ENCODE measurements at regions not wholly inside any gene's neighbourhood (a gene's known extent, or its start where the extent isn't known, plus 50 kb on each side); places are given as distances from the start of the nearest gene placed in this dataset.

DNA sequence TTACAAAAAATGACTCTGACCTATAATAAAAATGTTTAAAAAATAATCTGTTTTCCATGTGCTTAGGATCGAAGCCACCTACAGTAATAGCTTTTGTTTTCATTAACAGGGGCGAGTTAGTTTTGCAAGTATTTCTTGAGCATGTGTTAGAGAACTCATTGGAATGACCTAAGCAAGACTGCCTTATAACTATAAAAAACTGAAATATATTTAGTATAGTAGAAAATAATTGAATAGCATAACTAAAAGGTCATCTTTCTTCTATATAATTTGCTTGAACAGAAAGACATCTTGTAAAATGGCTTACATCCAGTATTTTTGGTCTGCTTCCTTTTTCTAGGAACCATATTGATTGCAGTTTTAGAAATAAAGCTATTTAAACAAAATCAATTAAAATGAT lies 241.5 kb upstream of the NRIP1 start (continued):
- TF ChIP-seq CTCF (conservative IDR thresholded peaks at IDR 0.05; ENCODE audit: low read depth in 2 of 2), result no peak
- no peak for TF ChIP-seq REST (IDR thresholded peaks at IDR 0.05; ENCODE audit: unreplicated experiment)

GRCh38 chr21:15308333-15308732 lies 243.5 kb upstream of the NRIP1 start:
- Mint-ChIP-seq H3K4me1 (peaks cover 2% of the 10 kb centered on the region; the same call in 2 of the 3 replicates), H3K4me3 (no peak overlapping the region), H3K27ac (no peak overlapping the region), H3K27me3 (ENCODE audit: insufficient read depth, low read depth, poor library complexity) (peaks cover 1% of the 10 kb centered on the region), H3K36me3 (ENCODE audit: low read depth) (no peaks in the 10 kb centered on the region), H3K9me3 (no peaks in the 10 kb centered on the region)
- Histone ChIP-seq H3K9me2 (ENCODE audit: insufficient read depth) (no peaks in the 10 kb centered on the region), H4K20me1 (replicated peaks; ENCODE audit: insufficient read depth) (no peaks in the 10 kb centered on the region), H3K36me3 (ENCODE audit: insufficient read depth) (no peaks in the 10 kb centered on the region), H2AFZ (peak overlapping the region; percentile 40; the same call in 1 of the 2 replicates), H3K27me3 (ENCODE audit: insufficient read depth) (no peaks in the 10 kb centered on the region), H3K27ac (ENCODE audit: low read depth) (no peak overlapping the region), H3K4me1 (ENCODE audit: insufficient read depth) (no peaks in the 10 kb centered on the region), H3K4me3 (no peak overlapping the region), H3F3A (replicated peaks; ENCODE audit: low read depth) (no peaks in the 10 kb centered on the region), H3K79me2 (replicated peaks; ENCODE audit: insufficient read depth) (no peaks in the 10 kb centered on the region), H3K4me2 (no peak overlapping the region)
- TF ChIP-seq JUNB (IDR thresholded peaks at IDR 0.05; ENCODE audit: unreplicated experiment), result no peak
- no peak for TF ChIP-seq ZNF462 (CRISPR knock-in tag; IDR thresholded peaks at IDR 0.05)
- TF ChIP-seq ZNF331 (CRISPR knock-in tag; IDR thresholded peaks at IDR 0.05; ENCODE audit: low read depth), result no peak
- TF ChIP-seq NANOG (IDR thresholded peaks at IDR 0.05; ENCODE audit: borderline replicate concordance), result no peak
- no peak for TF ChIP-seq ZNF114 (CRISPR knock-in tag; IDR thresholded peaks at IDR 0.05)
- no peak for ATAC-seq
- DNase-seq (ENCODE audit: low spot score), result no peak

Measured in GM23338 (cell line).